GM12878 (cell line): ENCODE measurements at regions not wholly inside any gene's neighbourhood (a gene's known extent, or its start where the extent isn't known, plus 50 kb on each side); places are given as distances from the start of the nearest gene placed in this dataset.

Source experiments
- ATAC-seq: fragments of 200-7000 bp; cut with Tn5 transposase; 3 replicates; pipeline ENCODE4 v1.9.1; 2020; ENCODE audit warnings: mild to moderate bottlenecking, moderate library complexity
- BruUV-seq: library from RNA; stranded (reverse); fragments of 400-500 nt; replicated peaks from 2 replicates; lab custom pipeline; 2021; lab: Mats Ljungman, UMichigan
- CTCF ChIA-PET: fragments of 300-600 bp; sonication (Branson Sonifier 250); formaldehyde crosslinking; extraction: SDS; loops from one replicate; lab custom pipeline; 2021; ENCODE audit warnings: inconsistent platforms; lab: Yijun Ruan, JAX
- POLR2A ChIA-PET: fragments of 350-600 bp; formaldehyde crosslinking; extraction: SDS; loops from one replicate; lab custom pipeline; 2021; ENCODE audit warnings: inconsistent platforms; lab: Charles Lee
- RAD21 ChIA-PET: fragments of 300-600 bp; sonication (Branson Sonifier 250); formaldehyde crosslinking; loops from one replicate; lab custom pipeline; 2023; ENCODE audit warnings: antibody characterized with exemption; ENCODE audit not compliant: unreplicated experiment; lab: Charles Lee
- SMC1A ChIA-PET: fragments of 300-600 bp; sonication (Branson Sonifier 250); formaldehyde crosslinking; loops from one replicate; lab custom pipeline; 2023; ENCODE audit not compliant: unreplicated experiment, uncharacterized antibody; lab: Charles Lee
- DNase-seq: peaks from one replicate; pipeline ENCODE4 v3.0.0-alpha.2; 2011; ENCODE audit warnings: low read depth, low spot score
- FAIRE-seq: peaks from 3 replicates; lab custom pipeline; 2011; peaks lifted over from hg19 to GRCh38; lab: Jason Lieb, UNC
- H2AFZ ChIP-seq: 2 replicates; pipeline ENCODE4 v1.6.0; 2011; ENCODE audit warnings: low read depth, low read length, control low read depth; ENCODE audit not compliant: control insufficient read depth
- H3K27ac ChIP-seq: 2 replicates; pipeline ENCODE4 v1.5.1; 2011; ENCODE audit warnings: control low read depth; ENCODE audit not compliant: control insufficient read depth, insufficient read depth
- H3K27me3 ChIP-seq, 2 experiments: replicated peaks in 1 of 2; 2 replicates each; pipeline versions ENCODE4 v1.6.0 to v1.6.1; 2011; ENCODE audit warnings: low read length in 1 of 2; ENCODE audit not compliant: control insufficient read depth in 2 of 2, insufficient read depth in 2 of 2
- H3K36me3 ChIP-seq, 2 experiments: 2 replicates each; pipeline ENCODE4 v1.5.1; 2011; ENCODE audit warnings: low read length in 1 of 2; ENCODE audit not compliant: control insufficient read depth in 2 of 2, insufficient read depth in 2 of 2
- H3K4me1 ChIP-seq: 2 replicates; pipeline ENCODE4 v1.6.1; 2011; ENCODE audit warnings: mild to moderate bottlenecking, low read length, moderate library complexity, mixed read lengths; ENCODE audit not compliant: control insufficient read depth, insufficient read depth
- H3K4me2 ChIP-seq: 2 replicates; pipeline ENCODE4 v1.6.0; 2011; ENCODE audit warnings: control low read depth; ENCODE audit not compliant: control insufficient read depth, insufficient read depth
- H3K4me3 ChIP-seq: fragments of 200-600 bp; sonication (generic); 2 replicates; pipeline ENCODE4 v1.5.1; 2016
- H3K79me2 ChIP-seq: 2 replicates; pipeline ENCODE4 v1.6.0; 2011; ENCODE audit warnings: low read length; ENCODE audit not compliant: control insufficient read depth, insufficient read depth
- H3K9ac ChIP-seq: 2 replicates; pipeline ENCODE4 v1.8.0; 2011; ENCODE audit warnings: low read length, control low read depth, mixed read lengths; ENCODE audit not compliant: control insufficient read depth, insufficient read depth
- H3K9me3 ChIP-seq: replicated peaks from 3 replicates; pipeline ENCODE4 v1.5.1; 2011; ENCODE audit warnings: mild to moderate bottlenecking, low read length; ENCODE audit not compliant: control insufficient read depth, insufficient read depth
- H4K20me1 ChIP-seq: 2 replicates; pipeline ENCODE4 v1.6.0; 2011; ENCODE audit not compliant: control insufficient read depth, insufficient read depth
- BMI1 ChIP-seq: fragments of 450-650 bp; IDR thresholded peaks from 2 replicates; pipeline ENCODE4 v1.6.1; 2016; ENCODE audit warnings: mild to moderate bottlenecking, moderate library complexity, borderline replicate concordance
- BRCA1 ChIP-seq: IDR thresholded peaks from 2 replicates; pipeline ENCODE4 v1.6.1; 2011; ENCODE audit warnings: low read depth, low read length, improper control_type of control experiment
- EP300 ChIP-seq, 2 experiments: fragments of 150-350 bp in 1 of 2; IDR thresholded peaks; 2 replicates each; pipeline ENCODE4 v1.6.1; 2011 to 2012; ENCODE audit warnings: low read depth in 2 of 2, low read length in 2 of 2, borderline replicate concordance in 1 of 2, improper control_type of control experiment in 1 of 2, inconsistent platforms in 1 of 2; ENCODE audit not compliant: control insufficient read depth in 1 of 2
- FOS ChIP-seq: IDR thresholded peaks from 3 replicates; pipeline ENCODE4 v1.6.1; 2011; ENCODE audit warnings: borderline replicate concordance; ENCODE audit not compliant: insufficient read length; ENCODE audit errors: extremely low read depth
- FOXK2 ChIP-seq: fragments of 450-650 bp; IDR thresholded peaks from 2 replicates; pipeline ENCODE4 v1.6.1; 2017; ENCODE audit warnings: mild to moderate bottlenecking, moderate library complexity
- HDGF ChIP-seq: fragments of 450-650 bp; IDR thresholded peaks from 2 replicates; pipeline ENCODE4 v1.6.1; 2016; ENCODE audit warnings: antibody characterized with exemption
- NR2C2 ChIP-seq: IDR thresholded peaks from 2 replicates; pipeline ENCODE4 v1.6.1; 2011; ENCODE audit warnings: borderline replicate concordance, low read depth; ENCODE audit not compliant: control insufficient read depth, insufficient read length
- PAX5 ChIP-seq: IDR thresholded peaks from 2 replicates; pipeline ENCODE4 v1.6.1; 2011; ENCODE audit warnings: low read depth, low read length, borderline replicate concordance
- RFX5 ChIP-seq: IDR thresholded peaks from 2 replicates; pipeline ENCODE4 v1.6.1; 2011; ENCODE audit warnings: low read depth, low read length, improper control_type of control experiment
- ZNF274 ChIP-seq: IDR thresholded peaks from one replicate; pipeline ENCODE4 v1.8.0; 2011; ENCODE audit not compliant: insufficient read length, insufficient read depth
- WGBS: methylation state at CpG from one replicate; pipeline ENCODE4 v1.1.6; 2016; ENCODE audit warnings: low lambda C conversion rate; ENCODE audit not compliant: insufficient replicate concordance, insufficient coverage; ENCODE audit errors: missing lambda C conversion rate; 5-methylcytosine and 5-hydroxymethylcytosine counted together
- in situ Hi-C: fragments of 300-500 bp; cut with MboI; formaldehyde crosslinking; loops from 9 replicates; pipeline ENCODE4 v1.14.3; 2018; ENCODE audit warnings: mixed read lengths
- intact Hi-C: fragments of 100-400 bp; cut with micrococcal nuclease; formaldehyde crosslinking; loops from one replicate; pipeline ENCODE4 v1.14.2; 2022; ENCODE audit not compliant: unreplicated experiment
- TF ChIP-seq, protein P1 (sequence below): fragments of 450-650 bp; IDR thresholded peaks from 2 replicates; pipeline ENCODE4 v1.6.1; 2017; ENCODE audit warnings: antibody characterized with exemption, mild to moderate bottlenecking, moderate library complexity
- TF ChIP-seq, protein P2 (sequence below): fragments of 450-650 bp; conservative IDR thresholded peaks from 2 replicates; pipeline ENCODE4 v1.6.1; 2017; ENCODE audit warnings: mild to moderate bottlenecking, moderate library complexity

DNA sequence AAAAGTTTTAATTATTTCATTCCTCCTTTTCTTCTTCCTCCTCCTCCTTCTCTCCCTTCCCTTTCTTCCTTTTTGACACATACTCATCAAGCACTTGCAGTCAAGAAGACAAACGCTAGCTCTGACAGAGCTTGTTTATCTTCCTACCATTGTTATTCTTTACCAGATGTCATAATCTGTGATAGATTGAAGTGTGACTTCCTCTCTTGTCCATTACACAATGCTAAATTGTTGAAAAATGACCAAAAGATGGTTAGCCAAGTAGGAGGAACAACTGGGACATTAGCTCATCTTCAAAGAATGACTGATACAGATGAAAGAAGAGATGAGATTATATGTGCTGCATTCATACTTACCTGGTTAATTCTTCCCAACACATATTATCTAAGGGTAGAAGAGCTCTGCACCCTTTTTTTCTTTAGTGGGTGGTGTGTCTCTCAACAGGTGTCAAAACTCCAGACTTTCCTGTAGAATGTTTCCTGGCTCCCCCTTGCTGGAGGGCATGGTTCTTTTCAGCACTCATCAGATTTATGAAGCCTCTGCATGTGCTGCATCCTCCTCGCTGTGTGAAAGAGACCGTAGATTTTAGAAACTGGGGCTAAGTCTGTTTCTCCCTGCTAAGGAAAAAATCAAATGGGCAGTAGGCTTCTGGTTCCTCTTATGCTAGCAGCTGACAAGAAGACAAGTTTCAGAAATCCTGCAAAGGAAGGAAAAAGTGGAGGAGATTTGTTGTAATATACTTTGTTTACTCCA is 147.1 kb downstream of the TMX1 start:
- ChIA-PET SMC1A (no interaction called here), POLR2A (no interaction called here), RAD21 (no interaction called here), CTCF (interaction anchor here (1.0 to 1.9 kb wide), 2 partner anchors 222 to 393 kb away, joined by 3 to 6 read pairs; no protein-coding TSS in a partner anchor)
- FAIRE-seq, result no peak
- no peak overlapping the region for H3K9ac ChIP-seq
- H4K20me1 ChIP-seq, result no peaks in the 10 kb centered on the region
- H3K27me3 ChIP-seq, result no peaks in the 10 kb centered on the region
- no TSS peak for BruUV-seq
- H3K4me3 ChIP-seq, result no peak overlapping the region
- 56% methylated on average over 3 of the region's 3 CpGs for WGBS
- no peak overlapping the region for H2AFZ ChIP-seq
- H3K27ac ChIP-seq, result no peak overlapping the region
- no peaks in the 10 kb centered on the region for H3K79me2 ChIP-seq
- no peaks in the 10 kb centered on the region for H3K4me1 ChIP-seq
- no peaks in the 10 kb centered on the region for H3K9me3 ChIP-seq
- intact Hi-C loops, result no loop called here
- in situ Hi-C loops, result no loop called here
- TF ChIP-seq BMI1 (no peak), BRCA1 (no peak)
- DNase-seq, result no peak
- H3K4me2 ChIP-seq, result no peak overlapping the region
- no peaks in the 10 kb centered on the region for H3K36me3 ChIP-seq
- ATAC-seq, result no peak

DNA sequence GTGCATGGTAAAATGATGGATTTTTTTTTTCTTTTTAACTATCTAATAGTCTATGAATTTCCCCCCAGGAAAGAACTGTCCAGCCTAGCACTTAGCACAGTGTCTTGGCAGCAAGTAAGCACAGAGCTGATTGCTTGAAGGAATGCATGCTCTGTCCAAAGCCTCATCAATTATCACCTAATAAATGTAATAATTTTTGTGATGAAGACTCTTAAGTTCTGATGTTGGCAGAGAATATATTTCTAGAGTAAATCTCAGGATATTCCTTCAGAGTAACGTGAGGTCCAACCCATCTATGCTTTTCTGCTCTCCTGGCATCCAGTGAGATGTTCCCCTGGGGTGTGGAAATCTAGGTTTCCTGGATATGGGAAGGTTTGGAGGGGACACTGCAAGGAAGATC is 152.4 kb downstream of the TMX1 start:
- ChIA-PET POLR2A (no interaction called here), CTCF (interaction anchor here (0.6 kb wide), 1 partner anchor 25 kb away, joined by 3 read pairs; no protein-coding TSS in a partner anchor), SMC1A (interaction anchor here (0.6 to 1.4 kb wide), 2 partner anchors 16 to 66 kb away, joined by 3 read pairs; no protein-coding TSS in a partner anchor), RAD21 (no interaction called here)
- Histone ChIP-seq H3K27me3 (no peaks in the 10 kb centered on the region), H3K9me3 (no peaks in the 10 kb centered on the region), H3K4me3 (no peak overlapping the region), H3K27ac (no peak overlapping the region), H3K36me3 (no peaks in the 10 kb centered on the region), H3K9ac (no peak overlapping the region), H3K79me2 (no peaks in the 10 kb centered on the region), H4K20me1 (no peaks in the 10 kb centered on the region), H2AFZ (no peak overlapping the region), H3K4me1 (no peaks in the 10 kb centered on the region), H3K4me2 (no peak overlapping the region)
- in situ Hi-C loops, result no loop called here
- ATAC-seq, result no peak
- intact Hi-C loops, result no loop called here
- WGBS, result 0% methylated on average over 1 of the region's 1 CpG
- BruUV-seq, result no TSS peak
- no peak for FAIRE-seq
- DNase-seq, result no peak
- no peak for TF ChIP-seq FOS
- no peak for TF ChIP-seq EP300 (IDR thresholded peaks at IDR 0.05; ENCODE audit: borderline replicate concordance in 1 of 2, control insufficient read depth in 1 of 2, low read depth in 2 of 2, low read length in 2 of 2)
- TF ChIP-seq ZNF274, result no peak
- TF ChIP-seq HDGF, result no peak
- TF ChIP-seq RFX5, result no peak
- TF ChIP-seq, protein P1, sequence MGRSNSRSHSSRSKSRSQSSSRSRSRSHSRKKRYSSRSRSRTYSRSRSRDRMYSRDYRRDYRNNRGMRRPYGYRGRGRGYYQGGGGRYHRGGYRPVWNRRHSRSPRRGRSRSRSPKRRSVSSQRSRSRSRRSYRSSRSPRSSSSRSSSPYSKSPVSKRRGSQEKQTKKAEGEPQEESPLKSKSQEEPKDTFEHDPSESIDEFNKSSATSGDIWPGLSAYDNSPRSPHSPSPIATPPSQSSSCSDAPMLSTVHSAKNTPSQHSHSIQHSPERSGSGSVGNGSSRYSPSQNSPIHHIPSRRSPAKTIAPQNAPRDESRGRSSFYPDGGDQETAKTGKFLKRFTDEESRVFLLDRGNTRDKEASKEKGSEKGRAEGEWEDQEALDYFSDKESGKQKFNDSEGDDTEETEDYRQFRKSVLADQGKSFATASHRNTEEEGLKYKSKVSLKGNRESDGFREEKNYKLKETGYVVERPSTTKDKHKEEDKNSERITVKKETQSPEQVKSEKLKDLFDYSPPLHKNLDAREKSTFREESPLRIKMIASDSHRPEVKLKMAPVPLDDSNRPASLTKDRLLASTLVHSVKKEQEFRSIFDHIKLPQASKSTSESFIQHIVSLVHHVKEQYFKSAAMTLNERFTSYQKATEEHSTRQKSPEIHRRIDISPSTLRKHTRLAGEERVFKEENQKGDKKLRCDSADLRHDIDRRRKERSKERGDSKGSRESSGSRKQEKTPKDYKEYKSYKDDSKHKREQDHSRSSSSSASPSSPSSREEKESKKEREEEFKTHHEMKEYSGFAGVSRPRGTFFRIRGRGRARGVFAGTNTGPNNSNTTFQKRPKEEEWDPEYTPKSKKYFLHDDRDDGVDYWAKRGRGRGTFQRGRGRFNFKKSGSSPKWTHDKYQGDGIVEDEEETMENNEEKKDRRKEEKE, result no peak
- TF ChIP-seq PAX5, result no peak
- TF ChIP-seq, protein P2, sequence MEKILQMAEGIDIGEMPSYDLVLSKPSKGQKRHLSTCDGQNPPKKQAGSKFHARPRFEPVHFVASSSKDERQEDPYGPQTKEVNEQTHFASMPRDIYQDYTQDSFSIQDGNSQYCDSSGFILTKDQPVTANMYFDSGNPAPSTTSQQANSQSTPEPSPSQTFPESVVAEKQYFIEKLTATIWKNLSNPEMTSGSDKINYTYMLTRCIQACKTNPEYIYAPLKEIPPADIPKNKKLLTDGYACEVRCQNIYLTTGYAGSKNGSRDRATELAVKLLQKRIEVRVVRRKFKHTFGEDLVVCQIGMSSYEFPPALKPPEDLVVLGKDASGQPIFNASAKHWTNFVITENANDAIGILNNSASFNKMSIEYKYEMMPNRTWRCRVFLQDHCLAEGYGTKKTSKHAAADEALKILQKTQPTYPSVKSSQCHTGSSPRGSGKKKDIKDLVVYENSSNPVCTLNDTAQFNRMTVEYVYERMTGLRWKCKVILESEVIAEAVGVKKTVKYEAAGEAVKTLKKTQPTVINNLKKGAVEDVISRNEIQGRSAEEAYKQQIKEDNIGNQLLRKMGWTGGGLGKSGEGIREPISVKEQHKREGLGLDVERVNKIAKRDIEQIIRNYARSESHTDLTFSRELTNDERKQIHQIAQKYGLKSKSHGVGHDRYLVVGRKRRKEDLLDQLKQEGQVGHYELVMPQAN, result no peak
- no peak for TF ChIP-seq FOXK2
- TF ChIP-seq NR2C2, result no peak
